NCI-H524 treated with DMSO at 0.1 percent for 48 hours (cell line): ENCODE measurements at regions not wholly inside any gene's neighbourhood (a gene's known extent, or its start where the extent isn't known, plus 50 kb on each side); places are given as distances from the start of the nearest gene placed in this dataset.

Experiments used
- DNase-seq: peaks from one replicate; lab custom pipeline; 2025; lab: John Stamatoyannopoulos, UW

GRCh38 chr2:128726236-128726635 is 407.6 kb upstream of the HS6ST1 start:
- DNase-seq, result no peak

DNA sequence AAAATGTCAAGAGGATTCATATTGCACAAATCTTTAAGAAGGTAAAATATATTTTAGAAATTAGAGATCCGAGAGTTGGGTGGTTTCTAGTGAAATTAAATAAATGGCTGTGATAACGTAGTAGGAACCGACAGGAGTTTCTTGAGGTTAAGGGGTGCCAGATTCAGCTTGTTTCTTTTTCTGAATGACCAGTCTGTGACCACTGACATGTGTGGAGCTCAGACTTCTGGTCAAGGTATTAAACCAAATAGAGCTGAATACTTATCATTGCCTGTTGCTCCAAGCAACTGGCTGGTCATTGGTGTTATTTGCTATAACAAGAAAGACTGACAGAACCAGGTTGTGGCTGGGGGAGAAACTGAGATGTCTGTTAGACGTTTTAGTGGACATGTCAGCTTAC is 408.2 kb upstream of the HS6ST1 start:
- DNase-seq, result no peak

DNA sequence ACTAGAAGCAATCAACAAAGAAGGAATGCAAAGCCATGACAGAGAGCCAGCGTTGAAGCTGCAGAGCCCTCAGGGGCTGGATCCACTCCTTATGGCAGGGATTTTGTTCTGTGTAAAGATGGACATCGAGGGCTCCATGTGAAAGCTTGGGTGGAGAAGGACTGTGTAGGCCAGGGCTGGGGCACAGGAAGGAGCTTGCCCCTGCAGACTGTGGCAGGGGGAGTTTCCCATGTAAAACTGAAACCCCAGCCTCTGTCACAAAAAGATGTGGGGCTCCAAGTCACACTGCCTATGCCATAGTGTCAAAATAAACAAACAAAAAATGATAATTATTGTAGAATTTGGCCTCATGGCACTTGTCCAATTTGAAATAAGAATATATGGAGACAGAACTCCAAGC is 408.7 kb upstream of the HS6ST1 start:
- DNase-seq, result no peak

- DNase-seq, result no peak
These were observed 409.2 kb upstream of the HS6ST1 start for GRCh38 chr2:128727914-128728313.

DNA sequence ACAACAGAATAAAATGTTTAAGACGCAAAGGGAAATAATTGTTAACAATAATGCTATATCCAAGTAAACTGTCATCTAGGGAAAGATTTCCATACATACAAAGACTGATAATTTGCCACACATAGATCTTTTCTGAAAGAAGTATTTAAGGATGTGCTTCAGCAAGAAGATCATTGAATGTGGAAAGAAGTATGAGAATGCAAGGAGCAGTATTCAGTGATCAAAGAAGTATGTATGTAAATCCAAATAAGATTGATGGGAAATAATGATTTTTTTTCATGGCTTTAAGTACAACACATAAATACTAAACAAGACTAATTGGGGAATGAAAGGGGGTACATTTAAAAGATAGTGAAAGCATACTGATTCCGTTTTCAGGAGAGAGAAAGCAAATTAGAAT is 410.4 kb upstream of the HS6ST1 start:
- DNase-seq, result no peak

DNA sequence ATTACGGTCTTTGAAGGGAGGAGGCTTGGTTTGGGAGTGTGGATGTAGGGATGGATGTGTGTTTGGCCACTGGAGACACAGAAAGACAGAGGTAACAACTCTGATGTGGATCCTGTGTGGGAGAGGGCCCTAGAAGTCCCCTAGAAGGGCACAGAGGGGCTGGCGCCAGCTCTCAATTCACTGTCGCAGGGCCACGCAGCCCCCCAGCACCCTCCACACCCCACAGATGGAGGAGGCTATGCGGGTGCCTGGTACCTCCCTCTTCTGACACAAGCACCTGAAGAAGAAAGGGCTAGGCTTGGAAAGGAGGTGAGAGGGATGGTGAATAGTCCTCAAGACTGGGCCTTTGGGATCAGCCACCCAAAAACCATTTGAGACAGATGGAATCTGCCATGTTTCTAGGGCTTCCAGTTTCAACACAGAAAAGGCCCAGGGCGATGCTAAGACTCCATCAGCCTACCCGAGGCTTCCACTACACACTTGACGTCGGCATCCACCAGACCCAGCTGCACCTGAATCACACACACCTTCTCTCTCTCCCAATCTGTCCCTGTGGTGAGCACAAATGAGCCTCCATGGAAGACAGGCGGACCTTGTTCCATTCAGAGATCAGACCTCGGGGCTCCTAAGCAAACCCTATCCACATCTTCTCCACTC is 413.5 kb upstream of the HS6ST1 start:
- no peak for DNase-seq

DNA sequence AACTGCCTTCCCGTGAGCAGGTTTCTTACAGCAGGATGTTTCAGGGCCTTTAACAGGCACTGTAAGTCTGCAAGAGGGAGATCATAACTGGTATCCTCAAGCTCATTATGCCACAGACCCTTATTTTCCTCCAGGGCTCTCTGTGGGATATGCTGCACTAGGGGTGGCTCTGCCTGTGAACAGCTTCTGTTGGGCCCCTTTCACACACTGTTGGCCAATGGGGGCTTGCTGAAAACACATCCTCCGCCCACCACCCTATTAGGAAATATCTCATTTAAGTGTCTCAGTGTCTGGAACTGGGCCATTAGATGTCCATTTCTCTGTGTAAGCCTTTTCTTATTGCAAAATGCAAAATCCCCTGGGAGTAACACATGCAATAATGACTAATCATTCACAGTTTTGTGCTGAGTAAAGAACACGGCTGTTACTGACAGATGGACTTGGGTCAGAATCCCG is 414.3 kb upstream of the HS6ST1 start:
- no peak for DNase-seq

DNA sequence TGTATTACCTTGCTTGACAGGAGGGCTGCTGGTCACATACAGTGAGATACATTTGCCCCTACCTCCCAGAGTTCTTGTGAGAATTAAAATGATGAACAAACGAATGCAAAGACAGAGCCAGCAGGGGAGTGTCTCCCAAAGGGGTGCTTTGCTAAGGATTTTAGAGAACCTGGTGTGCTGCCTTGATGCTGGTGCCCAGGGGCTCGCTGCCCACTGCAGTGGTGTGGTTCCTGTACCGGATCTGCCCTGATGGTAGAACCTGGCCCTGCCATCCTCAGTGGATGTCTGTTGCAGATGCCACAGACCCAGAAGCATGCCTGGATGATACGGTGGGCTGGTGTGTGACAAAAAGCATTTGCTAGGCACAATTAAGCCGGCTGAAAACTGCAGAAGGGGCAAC is 414.8 kb upstream of the HS6ST1 start:
- DNase-seq, result no peak

DNA sequence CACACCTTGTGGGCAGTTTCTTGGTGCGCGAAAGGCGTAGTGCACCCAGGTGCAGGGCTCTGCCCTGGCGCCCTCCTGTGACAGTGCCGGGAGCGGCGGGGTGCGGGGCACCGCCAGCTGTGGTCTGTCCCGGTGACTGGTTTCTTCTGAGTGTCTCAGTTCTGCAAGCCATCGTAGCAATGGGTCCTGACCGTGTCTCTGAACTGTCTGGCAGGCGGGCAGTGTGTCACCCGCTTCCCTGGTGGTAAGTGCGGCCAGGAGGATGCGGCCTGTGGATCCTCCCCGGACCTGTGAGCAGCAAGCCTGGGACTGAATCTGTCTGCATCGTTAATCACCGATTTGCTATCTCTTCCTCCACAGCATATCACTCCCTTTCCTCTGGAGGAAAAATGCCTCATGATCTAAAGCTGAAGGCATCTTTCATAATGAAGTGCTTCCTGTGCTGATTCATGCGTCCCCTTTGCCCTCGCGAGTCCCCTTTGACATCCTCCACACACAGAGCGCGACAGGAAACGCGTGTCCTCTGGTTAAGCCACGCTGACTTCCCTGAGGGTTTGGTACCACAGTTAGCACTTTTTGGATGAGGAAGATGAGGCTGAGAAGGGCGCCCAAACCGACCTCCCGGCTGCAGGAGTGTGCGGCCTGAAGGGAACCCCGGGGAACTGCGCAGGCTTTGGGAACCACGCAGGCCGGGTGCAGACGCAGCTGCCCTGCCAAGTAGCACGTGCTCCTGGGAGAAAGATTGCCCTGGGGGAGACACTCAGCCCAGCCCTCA is 416.0 kb upstream of the HS6ST1 start:
- no peak for DNase-seq

DNA sequence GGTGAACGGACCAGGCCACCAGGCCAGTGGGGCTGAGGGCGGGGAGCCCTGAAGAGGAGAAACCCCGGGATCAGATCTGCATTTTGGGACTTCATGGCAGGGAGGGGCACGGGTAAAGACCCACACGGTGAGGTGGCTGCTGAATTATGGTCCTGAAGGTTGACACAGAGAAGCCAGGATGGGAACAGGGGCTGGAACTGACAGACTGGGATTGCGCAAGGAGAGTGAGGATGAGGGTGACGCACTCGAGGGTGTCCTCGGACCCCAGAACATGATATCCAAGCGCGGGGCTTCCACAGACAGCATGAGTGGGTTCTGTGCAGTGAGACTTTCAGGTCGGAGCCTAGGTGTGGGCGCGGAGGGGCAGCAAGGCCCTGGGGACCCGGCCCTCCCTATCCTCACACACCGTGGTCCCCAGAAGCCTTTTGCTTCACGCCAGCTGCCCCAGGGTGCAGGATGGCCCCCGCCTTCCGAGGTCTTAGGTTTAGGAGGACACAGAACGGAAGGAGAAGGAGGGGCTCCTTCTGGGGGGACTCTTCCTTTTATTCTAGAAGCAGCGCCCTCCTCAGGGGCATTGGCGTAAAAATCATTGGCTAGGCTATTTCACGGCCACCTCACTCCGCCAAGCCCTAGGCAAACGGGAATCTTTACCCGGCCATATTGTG is 416.8 kb upstream of the HS6ST1 start:
- no peak for DNase-seq

DNA sequence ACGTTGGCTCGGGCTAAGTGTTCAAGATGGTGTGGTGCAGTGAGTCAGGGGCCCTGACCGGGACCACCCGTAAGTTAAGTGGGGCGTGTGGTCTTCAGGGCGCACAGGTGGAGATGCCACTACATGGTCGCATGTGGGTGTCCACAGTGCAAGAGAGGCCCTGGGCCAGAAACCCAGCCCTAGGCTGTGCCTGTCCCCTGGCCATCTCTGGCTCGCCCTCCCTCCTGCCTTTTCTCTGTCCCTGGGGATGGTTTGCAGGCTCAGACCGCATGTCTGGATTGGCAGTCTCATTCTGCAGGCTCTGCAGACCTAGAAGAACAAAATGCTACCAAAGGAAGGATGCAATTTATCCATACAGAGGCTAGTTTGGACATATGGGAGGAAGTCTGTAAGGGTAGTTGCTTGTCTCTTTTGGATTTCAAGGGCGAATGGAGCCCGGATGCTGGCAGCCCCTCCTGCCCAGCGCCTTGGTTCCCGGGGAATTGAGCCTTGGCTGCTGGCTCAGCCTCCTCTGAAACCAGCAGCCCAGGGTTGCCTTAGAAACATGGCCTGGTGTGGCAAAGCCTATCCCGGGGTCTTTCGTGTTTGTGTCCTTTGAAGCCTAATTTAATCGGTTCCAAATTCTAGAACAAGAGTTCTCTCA is 417.5 kb upstream of the HS6ST1 start:
- DNase-seq, result no peak

DNA sequence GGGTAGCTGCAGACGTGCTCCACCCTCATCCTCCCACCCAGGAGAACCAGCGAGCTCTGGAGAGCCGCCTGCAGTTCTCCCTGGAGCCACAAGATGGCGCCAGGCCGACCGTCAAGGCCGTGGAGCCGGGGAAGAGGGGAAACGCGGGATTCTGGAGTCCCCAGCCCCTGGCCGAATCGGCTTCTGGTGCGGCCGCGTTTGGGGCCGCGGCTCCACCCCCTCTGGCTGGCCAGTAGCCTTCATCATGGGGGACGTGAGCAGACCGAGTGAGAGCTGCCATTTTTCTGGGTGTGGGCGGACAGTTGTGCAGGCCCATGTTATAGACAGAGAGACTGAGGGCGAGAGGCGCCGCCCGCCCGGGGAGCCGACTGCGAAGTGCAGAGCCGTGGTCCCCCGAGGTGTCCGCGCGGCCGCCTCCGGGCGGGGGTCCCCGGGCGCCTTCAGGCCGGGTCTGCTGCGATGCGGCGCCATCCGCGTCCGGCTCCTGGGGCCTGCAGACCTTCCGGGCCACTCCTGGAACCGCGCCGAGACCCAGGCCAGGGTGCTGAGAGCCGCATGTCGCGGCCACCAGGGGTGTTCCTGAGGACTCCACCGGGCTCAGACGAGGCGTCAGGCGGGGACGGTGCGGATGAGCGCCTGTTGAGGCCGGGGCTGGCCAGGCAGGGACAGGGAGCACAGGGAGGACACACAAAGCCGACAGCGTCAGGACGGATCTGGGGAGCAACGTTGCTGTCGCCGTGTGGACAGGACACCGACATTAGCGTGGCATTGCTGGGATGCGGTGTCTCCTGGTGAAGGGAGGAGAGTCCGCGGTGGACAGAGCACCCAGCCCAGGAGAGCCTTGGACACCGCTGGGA is 418.2 kb upstream of the HS6ST1 start:
- peak; percentile 20 for DNase-seq

DNA sequence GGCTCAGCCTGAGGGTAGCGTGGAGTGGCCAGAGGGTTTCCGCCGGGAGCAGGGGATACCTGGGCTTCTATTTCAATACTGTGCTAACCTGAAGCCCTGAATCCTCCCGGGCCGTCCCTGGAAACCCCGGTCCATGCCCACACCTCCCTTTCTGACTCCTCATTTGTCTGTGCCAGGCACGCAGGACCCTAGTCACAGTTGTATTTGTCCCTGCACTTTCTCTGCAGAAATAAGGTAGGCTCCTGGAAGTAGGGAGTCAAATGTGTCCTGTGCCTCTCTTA is 418.8 kb upstream of the HS6ST1 start:
- DNase-seq, result no peak

GRCh38 chr2:128738446-128739110 is 419.9 kb upstream of the HS6ST1 start:
- DNase-seq, result no peak

DNA sequence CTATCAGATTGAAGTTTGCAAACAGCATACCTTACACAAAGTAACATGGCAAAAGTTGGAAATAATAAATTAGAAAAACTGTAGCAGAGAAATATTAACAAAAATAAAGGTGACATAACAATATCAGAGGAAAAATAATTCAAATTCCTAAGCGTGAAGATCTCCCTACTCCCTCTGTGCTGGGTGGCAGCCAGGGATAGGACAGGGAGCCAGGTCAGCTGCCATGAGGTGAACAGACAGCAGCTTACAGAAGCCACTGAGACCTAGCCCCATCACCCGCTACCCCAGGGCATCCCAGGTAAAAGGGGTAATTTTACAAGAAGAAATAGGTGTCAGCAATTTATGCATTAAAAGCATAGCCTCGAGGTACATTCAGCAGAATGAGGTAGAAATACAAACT is 423.8 kb upstream of the HS6ST1 start:
- DNase-seq, result no peak

GRCh38 chr2:128745946-128746345 is 427.3 kb upstream of the HS6ST1 start:
- no peak for DNase-seq

GRCh38 chr2:128746356-128746755 is 427.7 kb upstream of the HS6ST1 start:
- DNase-seq, result no peak

GRCh38 chr2:128748336-128748735 is 429.7 kb upstream of the HS6ST1 start:
- DNase-seq, result no peak

DNA sequence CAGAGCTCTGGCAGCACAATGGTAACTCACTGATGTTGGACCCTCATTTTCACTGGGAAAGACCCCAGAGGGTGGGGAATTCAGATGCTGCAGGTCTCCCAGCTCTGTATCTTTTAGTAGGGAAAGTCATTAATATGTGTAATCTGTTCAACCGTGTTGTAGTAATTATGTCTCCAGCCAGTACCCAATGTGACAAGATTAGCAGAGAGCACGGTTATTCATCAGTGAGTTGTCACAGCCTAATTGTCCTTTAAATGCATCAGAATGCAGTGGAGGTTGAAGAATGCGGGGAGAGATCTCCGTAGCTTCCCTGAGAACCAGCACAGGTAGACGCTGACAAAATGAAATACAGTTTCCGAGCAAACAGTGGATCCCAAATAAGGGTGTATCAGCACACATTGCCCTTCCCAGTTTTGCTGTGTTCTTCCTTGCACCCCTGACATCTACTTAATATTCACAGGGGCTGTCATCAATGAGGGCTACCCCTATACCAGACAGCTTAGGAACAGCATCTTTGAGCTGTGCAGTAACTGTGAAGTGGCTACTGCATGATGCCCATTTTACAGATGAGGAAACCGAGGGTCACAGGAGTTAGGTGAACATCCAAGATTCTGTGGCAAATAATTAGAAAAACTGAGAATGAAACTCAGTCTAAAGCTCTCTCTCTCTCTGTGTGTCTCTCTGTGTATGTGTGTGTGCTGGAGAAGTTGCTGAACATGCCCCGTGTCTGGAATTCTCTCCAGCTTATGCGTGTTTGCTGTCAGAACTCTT is 430.4 kb upstream of the HS6ST1 start:
- no peak for DNase-seq

GRCh38 chr2:128750328-128751165 is 431.9 kb upstream of the HS6ST1 start:
- no peak for DNase-seq
